Thyroid gland (tissue), 4 donors: ENCODE measurements at regions not wholly inside any gene's neighbourhood (a gene's known extent, or its start where the extent isn't known, plus 50 kb on each side); places are given as distances from the start of the nearest gene placed in this dataset.
A peak's percentile ranks its signal among the peaks of the same experiment; 100 is the strongest.

Experiments used
- DNase-seq, 2 donors: peaks; one replicate each; pipeline ENCODE4 v3.0.0-alpha.2; 2019
- H3K27ac ChIP-seq, 3 donors: fragments of 200-600 bp; sonication (generic); 1 replicate in 2 of 3; 2 replicates in 1 of 3; pipeline ENCODE4 v1.5.1; 2016 to 2019; ENCODE audit warnings: mild to moderate bottlenecking in 1 of 3, moderate library complexity in 1 of 3
- H3K27me3 ChIP-seq: fragments of 200-600 bp; sonication (generic); one replicate; pipeline ENCODE4 v1.5.1; 2019
- H3K36me3 ChIP-seq, 2 donors: fragments of 200-600 bp; sonication (generic); one replicate each; pipeline ENCODE4 v1.5.1; 2016 to 2019
- H3K4me1 ChIP-seq, 2 donors: fragments of 200-600 bp; sonication (generic); one replicate each; pipeline ENCODE4 v1.5.1; 2017 to 2019
- H3K4me3 ChIP-seq, 3 donors: fragments of 200-600 bp; sonication (generic); replicated peaks in 1 of 3; 1 replicate in 2 of 3; 2 replicates in 1 of 3; pipeline ENCODE4 v1.5.1; 2016; ENCODE audit warnings: mild to moderate bottlenecking in 1 of 3
- H3K9me3 ChIP-seq: fragments of 200-600 bp; sonication (generic); one replicate; pipeline ENCODE4 v1.5.1; 2017
- CTCF ChIP-seq, 6 experiments: fragments of 200-600 bp in 3 of 6; fragments of 450-650 bp in 3 of 6; sonication (generic) in 3 of 6; IDR thresholded peaks; one replicate each; pipeline ENCODE4 v1.5.1; 2016 to 2019; ENCODE audit warnings: antibody characterized with exemption in 6 of 6, mild to moderate bottlenecking in 2 of 6, inconsistent platforms in 1 of 6, moderate library complexity in 1 of 6
- POLR2A ChIP-seq, 2 donors: fragments of 450-650 bp; IDR thresholded peaks; one replicate each; pipeline ENCODE4 v1.6.1; 2017; ENCODE audit warnings: antibody characterized with exemption in 2 of 2, mild to moderate bottlenecking in 2 of 2, moderate library complexity in 1 of 2
- WGBS, 2 donors: methylation state at CpG; one replicate each; pipeline ENCODE4 v1.1.5; 2017; 5-methylcytosine and 5-hydroxymethylcytosine counted together
- intact Hi-C: fragments of 100-400 bp; cut with DNase I; formaldehyde crosslinking; loops from one replicate; pipeline ENCODE4 v1.15.1; 2023

GRCh38 chr4:26084414-26084813 is 170.4 kb downstream of the SMIM20 start:
- TF ChIP-seq POLR2A (IDR thresholded peaks at IDR 0.05): no peak
- TF ChIP-seq CTCF (IDR thresholded peaks at IDR 0.05): no peak
- H3K27me3 ChIP-seq: no peaks in the 10 kb centered on the region
- intact Hi-C loops: loop anchor here (10.0 kb wide), 1 partner anchor 320 kb away; no protein-coding TSS in a partner anchor
- no peak overlapping the region for H3K27ac ChIP-seq
- no peaks in the 10 kb centered on the region for H3K9me3 ChIP-seq
- no peak for DNase-seq
- H3K4me1 ChIP-seq: peaks cover 10 to 13% of the 10 kb centered on the region in 2 donors
- no peaks in the 10 kb centered on the region for H3K36me3 ChIP-seq
- WGBS, 2 donors: 94 to 97% methylated on average over 4 of the region's 4 CpGs
- no peak overlapping the region for H3K4me3 ChIP-seq

- no peak overlapping the region for H3K4me3 ChIP-seq
- intact Hi-C loops: loop anchor here (10.0 kb wide), 1 partner anchor 319 kb away; no protein-coding TSS in a partner anchor
- no peaks in the 10 kb centered on the region for H3K36me3 ChIP-seq
- peaks cover 10 to 13% of the 10 kb centered on the region in 2 donors for H3K4me1 ChIP-seq
- no peak for TF ChIP-seq POLR2A (IDR thresholded peaks at IDR 0.05)
- TF ChIP-seq CTCF (IDR thresholded peaks at IDR 0.05): no peak
- H3K9me3 ChIP-seq: no peaks in the 10 kb centered on the region
- no peaks in the 10 kb centered on the region for H3K27me3 ChIP-seq
- DNase-seq: no peak
- H3K27ac ChIP-seq: no peak overlapping the region
- WGBS, 2 donors: 92 to 94% methylated on average over 3 of the region's 3 CpGs
Observed at GRCh38 chr4:26085551-26085950, 171.5 kb downstream of the SMIM20 start.

GRCh38 chr4:26086621-26087441 is 172.8 kb downstream of the SMIM20 start:
- WGBS, 2 donors: 72 to 78% methylated on average over 10 of the region's 10 CpGs
- DNase-seq: no peak
- Histone ChIP-seq H3K9me3 (no peaks in the 10 kb centered on the region), H3K4me1 (peaks cover 10 to 13% of the 10 kb centered on the region in 2 donors), H3K4me3 (no peak overlapping the region), H3K27me3 (no peaks in the 10 kb centered on the region), H3K27ac (no peak overlapping the region), H3K36me3 (no peaks in the 10 kb centered on the region)
- intact Hi-C loops: loop anchor here (10.0 kb wide), 1 partner anchor 318 kb away; no protein-coding TSS in a partner anchor
- TF ChIP-seq CTCF (IDR thresholded peaks at IDR 0.05) (no peak), POLR2A (IDR thresholded peaks at IDR 0.05) (no peak)

- H3K9me3 ChIP-seq: no peaks in the 10 kb centered on the region
- no peaks in the 10 kb centered on the region for H3K36me3 ChIP-seq
- peaks cover 10 to 12% of the 10 kb centered on the region in 2 donors for H3K4me1 ChIP-seq
- DNase-seq: no peak
- H3K27ac ChIP-seq: peak overlapping the region in 1 of 3 donors; percentile 39
- no peaks in the 10 kb centered on the region for H3K27me3 ChIP-seq
- H3K4me3 ChIP-seq: no peak overlapping the region
- WGBS, 2 donors: 60 to 74% methylated on average over 4 of the region's 4 CpGs
- no peak for TF ChIP-seq CTCF (IDR thresholded peaks at IDR 0.05)
- TF ChIP-seq POLR2A (IDR thresholded peaks at IDR 0.05): no peak
- intact Hi-C loops: loop anchor here (10.0 kb wide), 1 partner anchor 316 kb away; no protein-coding TSS in a partner anchor
Observed at GRCh38 chr4:26088433-26088928, 174.5 kb downstream of the SMIM20 start.

GRCh38 chr4:26093551-26093950 is 179.5 kb downstream of the SMIM20 start:
- intact Hi-C loops: no loop called here
- H3K4me3 ChIP-seq: no peak overlapping the region
- WGBS, 2 donors: 66 to 70% methylated on average over 3 of the region's 3 CpGs
- no peaks in the 10 kb centered on the region for H3K4me1 ChIP-seq
- H3K27ac ChIP-seq: no peak overlapping the region
- H3K36me3 ChIP-seq: no peaks in the 10 kb centered on the region
- no peak for DNase-seq
- TF ChIP-seq POLR2A (IDR thresholded peaks at IDR 0.05) (no peak), CTCF (IDR thresholded peaks at IDR 0.05) (no peak)
- H3K9me3 ChIP-seq: no peaks in the 10 kb centered on the region
- no peaks in the 10 kb centered on the region for H3K27me3 ChIP-seq
